HepG2 (cell line): ENCODE measurements at regions not wholly inside any gene's neighbourhood (a gene's known extent, or its start where the extent isn't known, plus 50 kb on each side); places are given as distances from the start of the nearest gene placed in this dataset.

Experiments
- ATAC-seq: fragments of 200-7000 bp; cut with Tn5 transposase; 3 replicates; pipeline ENCODE4 v1.9.1; 2020; ENCODE audit warnings: mild to moderate bottlenecking, moderate library complexity
- BruUV-seq: library from RNA; stranded (reverse); fragments of 400-500 nt; replicated peaks from 2 replicates; lab custom pipeline; 2021; lab: Mats Ljungman, UMichigan
- CTCF ChIA-PET: fragments of 300-600 bp; formaldehyde crosslinking; extraction: SDS; loops from one replicate; lab custom pipeline; 2021; ENCODE audit warnings: low total read pairs, inconsistent platforms, low intra/inter-chr PET ratio; lab: Yijun Ruan, JAX
- POLR2A ChIA-PET: fragments of 350-600 bp; sonication (Branson Sonifier 250); formaldehyde crosslinking; loops from one replicate; lab custom pipeline; 2020; ENCODE audit warnings: antibody characterized with exemption, inconsistent platforms; lab: Yijun Ruan, JAX
- DNase-seq: peaks from one replicate; pipeline ENCODE4 v3.0.0-alpha.2; 2015; ENCODE audit warnings: low spot score
- FAIRE-seq: peaks from 3 replicates; lab custom pipeline; 2011; peaks lifted over from hg19 to GRCh38; lab: Jason Lieb, UNC
- H2AFZ ChIP-seq: one replicate; pipeline ENCODE4 v1.6.1; 2011; ENCODE audit warnings: low read length, inconsistent platforms
- H3K27ac ChIP-seq: fragments of 300-600 bp; 3 replicates; pipeline ENCODE4 v1.8.0; 2011; ENCODE audit warnings: mixed run types, mild to moderate bottlenecking, mixed read lengths, low read length, inconsistent platforms; ENCODE audit not compliant: insufficient read depth; ENCODE audit errors: extremely low read length
- H3K27me3 ChIP-seq, 2 experiments: fragments of 200-600 bp in 1 of 2; 2 replicates in 1 of 2; 3 replicates in 1 of 2; pipeline versions ENCODE4 v1.6.0 to v1.8.0; 2011; ENCODE audit warnings: low read length in 2 of 2, mild to moderate bottlenecking in 2 of 2, moderate library complexity in 2 of 2, inconsistent platforms in 1 of 2; ENCODE audit not compliant: insufficient read depth in 2 of 2, control insufficient read depth in 1 of 2
- H3K36me3 ChIP-seq, 2 experiments: fragments of 200-600 bp in 1 of 2; replicated peaks in 1 of 2; 2 replicates in 1 of 2; 3 replicates in 1 of 2; pipeline versions ENCODE4 v1.5.1 to v1.8.0; 2011; ENCODE audit warnings: low read length in 2 of 2, inconsistent platforms in 1 of 2; ENCODE audit not compliant: insufficient read depth in 2 of 2, control insufficient read depth in 1 of 2
- H3K4me1 ChIP-seq: 2 replicates; pipeline ENCODE4 v1.5.1; 2012; ENCODE audit warnings: low read length, inconsistent platforms; ENCODE audit not compliant: insufficient read depth
- H3K4me2 ChIP-seq: 2 replicates; pipeline ENCODE4 v1.6.0; 2011; ENCODE audit warnings: low read depth, low read length, inconsistent platforms
- H3K4me3 ChIP-seq, 3 experiments: fragments of 200-600 bp in 1 of 3; sonication (generic), shearing (Covaris generic) in 1 of 3; replicated peaks in 1 of 3; 2 replicates each; pipeline ENCODE4 v1.5.1; 2011 to 2016; ENCODE audit warnings: low read length in 3 of 3, inconsistent platforms in 2 of 3, low read depth in 2 of 3, mild to moderate bottlenecking in 2 of 3, control low read depth in 1 of 3, mixed read lengths in 1 of 3; ENCODE audit not compliant: insufficient read depth in 1 of 3
- H3K79me2 ChIP-seq: one replicate; pipeline ENCODE4 v1.6.1; 2011; ENCODE audit warnings: low read length, inconsistent platforms; ENCODE audit not compliant: insufficient read depth
- H3K9ac ChIP-seq: 2 replicates; pipeline ENCODE4 v1.6.0; 2011; ENCODE audit warnings: mild to moderate bottlenecking, low read depth, low read length, inconsistent platforms; ENCODE audit not compliant: insufficient read depth
- H3K9me3 ChIP-seq: 2 replicates; pipeline ENCODE4 v1.5.1; 2012; ENCODE audit warnings: mild to moderate bottlenecking, low read length
- H4K20me1 ChIP-seq: 2 replicates; pipeline ENCODE4 v1.6.0; 2011; ENCODE audit warnings: inconsistent platforms, mild to moderate bottlenecking, low read length, moderate library complexity; ENCODE audit not compliant: insufficient read depth
- AFF4 ChIP-seq: sonication (generic); formaldehyde crosslinking; IDR thresholded peaks from 2 replicates; pipeline ENCODE4 v1.4.0; 2020; ENCODE audit warnings: missing genetic modification reagents
- ARID3A ChIP-seq: IDR thresholded peaks from 2 replicates; pipeline ENCODE4 v1.6.1; 2012; ENCODE audit warnings: low read depth, low read length, improper control_type of control experiment
- ARNT2 ChIP-seq: sonication (generic); formaldehyde crosslinking; IDR thresholded peaks from 2 replicates; pipeline ENCODE4 v1.8.0; 2022; ENCODE audit warnings: mild to moderate bottlenecking, low read depth, missing genetic modification reagents, moderate library complexity
- KDM5A ChIP-seq: fragments of 200-600 bp; sonication (generic); IDR thresholded peaks from 2 replicates; pipeline ENCODE4 v1.7.0; 2018; ENCODE audit warnings: antibody characterized with exemption, mild to moderate bottlenecking, low read length, borderline replicate concordance
- RBAK ChIP-seq: sonication (generic); formaldehyde crosslinking; IDR thresholded peaks from 2 replicates; pipeline ENCODE4 v1.5.1; 2020; ENCODE audit warnings: mild to moderate bottlenecking, missing genetic modification reagents
- RCOR2 ChIP-seq: IDR thresholded peaks from 2 replicates; pipeline ENCODE4 v1.6.1; 2016; ENCODE audit warnings: missing biosample characterization, missing genetic modification reagents
- SMAD9 ChIP-seq: sonication (generic); formaldehyde crosslinking; IDR thresholded peaks from 2 replicates; pipeline ENCODE4 v1.5.1; 2020; ENCODE audit warnings: mild to moderate bottlenecking, missing genetic modification reagents
- U2AF1 ChIP-seq: fragments of 200-400 bp; formaldehyde crosslinking; optimal IDR thresholded peaks from 2 replicates; pipeline ENCODE3; 2017; ENCODE audit warnings: mild to moderate bottlenecking, low read depth, low read length
- ZNF3 ChIP-seq: IDR thresholded peaks from 2 replicates; pipeline ENCODE4 v1.7.0; 2017; ENCODE audit warnings: inconsistent platforms
- WGBS: methylation state at CpG from one replicate; pipeline ENCODE4 v1.1.6; 2017; ENCODE audit warnings: low lambda C conversion rate; 5-methylcytosine and 5-hydroxymethylcytosine counted together
- in situ Hi-C: cut with HindIII; loops from 2 replicates; pipeline ENCODE4 v1.10.0; 2017; ENCODE audit warnings: low pct_unique_long_range_greater_than_20kb; ENCODE audit not compliant: extremely low pct_ligation_motif_present
- intact Hi-C: fragments of 100-400 bp; cut with micrococcal nuclease; formaldehyde crosslinking; loops from one replicate; pipeline ENCODE4 v1.10.0; 2022; ENCODE audit not compliant: unreplicated experiment
- TF ChIP-seq, protein P1 (sequence below): sonication (generic); formaldehyde crosslinking; IDR thresholded peaks from 2 replicates; pipeline ENCODE4 v1.5.0; 2020; ENCODE audit warnings: missing genetic modification reagents
- TF ChIP-seq, protein P2 (sequence below): fragments of 450-650 bp; IDR thresholded peaks from 2 replicates; pipeline ENCODE4 v1.6.1; 2017; ENCODE audit warnings: mild to moderate bottlenecking

DNA sequence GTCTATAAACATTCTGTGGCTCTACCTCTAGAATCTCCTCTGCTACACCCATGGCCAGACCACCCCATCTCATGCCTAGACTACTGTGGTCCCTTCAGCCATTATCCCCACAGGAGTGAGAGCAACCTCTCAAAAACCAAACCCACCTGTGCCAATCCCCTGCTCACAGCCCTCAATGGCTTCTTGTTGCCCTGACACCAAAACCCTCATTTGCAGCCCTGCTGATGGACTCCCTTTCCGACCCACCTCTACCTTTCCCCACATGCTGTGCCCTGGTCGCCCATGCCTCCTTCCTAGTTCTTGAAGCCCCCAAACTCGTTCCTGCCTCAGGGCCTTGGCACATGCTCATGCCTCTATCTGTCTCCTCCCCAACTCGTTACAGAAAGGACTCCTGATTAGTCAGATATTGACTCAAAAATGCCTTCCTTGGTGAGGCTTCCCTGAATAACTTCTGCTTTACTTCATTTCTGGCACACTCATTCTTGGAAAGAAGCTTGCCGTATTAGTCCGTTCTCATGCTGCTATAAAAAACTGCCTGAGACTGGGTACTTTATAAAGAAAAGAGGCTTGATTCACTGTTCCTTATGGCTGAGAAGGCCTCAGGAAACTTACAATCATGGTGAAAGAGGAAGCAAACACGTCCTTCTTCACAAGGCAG lies 104.2 kb downstream of the TEX36 start:
- intact Hi-C loops = no loop called here
- POLR2A ChIA-PET = no interaction called here
- Histone ChIP-seq H3K4me2 (no peak overlapping the region), H3K4me1 (no peaks in the 10 kb centered on the region), H2AFZ (no peak overlapping the region), H3K4me3 (no peak overlapping the region), H3K79me2 (no peaks in the 10 kb centered on the region), H3K27me3 (peaks cover 2 to 21% of the 10 kb centered on the region in 2 experiments; a peak in 4 of 5 replicates), H4K20me1 (no peaks in the 10 kb centered on the region), H3K9ac (no peak overlapping the region), H3K9me3 (no peaks in the 10 kb centered on the region), H3K36me3 (no peaks in the 10 kb centered on the region), H3K27ac (no peak overlapping the region)
- WGBS = 15% methylated on average over 7 of the region's 7 CpGs
- in situ Hi-C loops = no loop called here
- FAIRE-seq (no peak), ATAC-seq (no peak), DNase-seq (no peak)
- BruUV-seq = no TSS peak
- CTCF ChIA-PET = no interaction called here
- TF ChIP-seq RBAK (no peak), ARID3A (no peak), ARNT2 (no peak), U2AF1 (no peak), AFF4 (CRISPR knock-in tag) (no peak), RCOR2 (CRISPR knock-in tag) (no peak), SMAD9 (CRISPR knock-in tag) (no peak), ZNF3 (CRISPR knock-in tag) (no peak), KDM5A (no peak)
- TF ChIP-seq, protein P1, sequence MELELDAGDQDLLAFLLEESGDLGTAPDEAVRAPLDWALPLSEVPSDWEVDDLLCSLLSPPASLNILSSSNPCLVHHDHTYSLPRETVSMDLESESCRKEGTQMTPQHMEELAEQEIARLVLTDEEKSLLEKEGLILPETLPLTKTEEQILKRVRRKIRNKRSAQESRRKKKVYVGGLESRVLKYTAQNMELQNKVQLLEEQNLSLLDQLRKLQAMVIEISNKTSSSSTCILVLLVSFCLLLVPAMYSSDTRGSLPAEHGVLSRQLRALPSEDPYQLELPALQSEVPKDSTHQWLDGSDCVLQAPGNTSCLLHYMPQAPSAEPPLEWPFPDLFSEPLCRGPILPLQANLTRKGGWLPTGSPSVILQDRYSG (CRISPR knock-in tag) = no peak
- TF ChIP-seq, protein P2, sequence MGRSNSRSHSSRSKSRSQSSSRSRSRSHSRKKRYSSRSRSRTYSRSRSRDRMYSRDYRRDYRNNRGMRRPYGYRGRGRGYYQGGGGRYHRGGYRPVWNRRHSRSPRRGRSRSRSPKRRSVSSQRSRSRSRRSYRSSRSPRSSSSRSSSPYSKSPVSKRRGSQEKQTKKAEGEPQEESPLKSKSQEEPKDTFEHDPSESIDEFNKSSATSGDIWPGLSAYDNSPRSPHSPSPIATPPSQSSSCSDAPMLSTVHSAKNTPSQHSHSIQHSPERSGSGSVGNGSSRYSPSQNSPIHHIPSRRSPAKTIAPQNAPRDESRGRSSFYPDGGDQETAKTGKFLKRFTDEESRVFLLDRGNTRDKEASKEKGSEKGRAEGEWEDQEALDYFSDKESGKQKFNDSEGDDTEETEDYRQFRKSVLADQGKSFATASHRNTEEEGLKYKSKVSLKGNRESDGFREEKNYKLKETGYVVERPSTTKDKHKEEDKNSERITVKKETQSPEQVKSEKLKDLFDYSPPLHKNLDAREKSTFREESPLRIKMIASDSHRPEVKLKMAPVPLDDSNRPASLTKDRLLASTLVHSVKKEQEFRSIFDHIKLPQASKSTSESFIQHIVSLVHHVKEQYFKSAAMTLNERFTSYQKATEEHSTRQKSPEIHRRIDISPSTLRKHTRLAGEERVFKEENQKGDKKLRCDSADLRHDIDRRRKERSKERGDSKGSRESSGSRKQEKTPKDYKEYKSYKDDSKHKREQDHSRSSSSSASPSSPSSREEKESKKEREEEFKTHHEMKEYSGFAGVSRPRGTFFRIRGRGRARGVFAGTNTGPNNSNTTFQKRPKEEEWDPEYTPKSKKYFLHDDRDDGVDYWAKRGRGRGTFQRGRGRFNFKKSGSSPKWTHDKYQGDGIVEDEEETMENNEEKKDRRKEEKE = no peak
